CD4-positive, alpha-beta T cell (primary cell): ENCODE measurements at regions not wholly inside any gene's neighbourhood (a gene's known extent, or its start where the extent isn't known, plus 50 kb on each side); places are given as distances from the start of the nearest gene placed in this dataset.

Experiments
- ATAC-seq: fragments of 200-7000 bp; cut with Tn5 transposase; one replicate; pipeline ENCODE4 v1.10.0; 2022; ENCODE audit warnings: mild to moderate bottlenecking; ENCODE audit not compliant: poor library complexity
- CTCF ChIA-PET: fragments of 350-600 bp; sonication (Branson Sonifier 250); formaldehyde crosslinking; loops from one replicate; lab custom pipeline; 2021; ENCODE audit warnings: antibody characterized with exemption, inconsistent platforms; lab: Charles Lee
- POLR2A ChIA-PET: fragments of 350-600 bp; sonication (Branson Sonifier 250); formaldehyde crosslinking; loops from one replicate; lab custom pipeline; 2021; ENCODE audit warnings: antibody characterized with exemption, inconsistent platforms; lab: Charles Lee
- DNase-seq, 14 experiments: peaks; one replicate each; pipeline ENCODE4 v3.0.0-alpha.2; 2013 to 2020; ENCODE audit warnings: mixed read lengths in 2 of 14
- H3K27ac ChIP-seq, 2 donors: one replicate each; pipeline versions ENCODE4 v1.5.1 to v1.7.0; 2013; ENCODE audit warnings: low read length in 2 of 2, low read depth in 1 of 2, mild to moderate bottlenecking in 1 of 2
- H3K27me3 ChIP-seq, 2 experiments: 1 replicate in 1 of 2; 2 replicates in 1 of 2; pipeline versions ENCODE4 v1.6.1 to v1.7.0; 2013; ENCODE audit warnings: low read length in 2 of 2, control low read depth in 1 of 2, mild to moderate bottlenecking in 1 of 2, moderate library complexity in 1 of 2; ENCODE audit not compliant: insufficient read depth in 2 of 2, control insufficient read depth in 1 of 2
- H3K36me3 ChIP-seq: one replicate; pipeline ENCODE4 v1.6.1; 2013; ENCODE audit warnings: low read length, control low read depth; ENCODE audit not compliant: insufficient read depth
- H3K4me1 ChIP-seq: one replicate; pipeline ENCODE4 v1.6.1; 2013; ENCODE audit warnings: low read length, control low read depth; ENCODE audit not compliant: insufficient read depth
- H3K4me3 ChIP-seq: one replicate; pipeline ENCODE4 v1.5.1; 2013; ENCODE audit warnings: mild to moderate bottlenecking, low read length, moderate library complexity
- H3K9me3 ChIP-seq, 2 experiments: 1 replicate in 1 of 2; 2 replicates in 1 of 2; pipeline versions ENCODE4 v1.6.1 to v1.7.0; 2013; ENCODE audit warnings: low read length in 2 of 2, mild to moderate bottlenecking in 2 of 2, control low read depth in 1 of 2, moderate library complexity in 1 of 2; ENCODE audit not compliant: control insufficient read depth in 1 of 2, insufficient read depth in 1 of 2
- H3K27ac Mint-ChIP-seq: one replicate; pipeline ENCODE4 v1.8.0; 2020; ENCODE audit warnings: mixed read lengths
- H3K27me3 Mint-ChIP-seq: one replicate; pipeline ENCODE4 v1.8.0; 2021; ENCODE audit warnings: mixed read lengths
- H3K36me3 Mint-ChIP-seq: one replicate; pipeline ENCODE4 v1.8.0; 2021; ENCODE audit warnings: low read depth, mixed read lengths
- H3K4me1 Mint-ChIP-seq: one replicate; pipeline ENCODE4 v1.8.0; 2021; ENCODE audit warnings: low read depth, mixed read lengths
- H3K4me3 Mint-ChIP-seq: one replicate; pipeline ENCODE4 v1.8.0; 2020; ENCODE audit warnings: mild to moderate bottlenecking, mixed read lengths
- H3K9me3 Mint-ChIP-seq: one replicate; pipeline ENCODE4 v1.8.0; 2020; ENCODE audit warnings: mixed read lengths
- CTCF ChIP-seq: fragments of 200-600 bp; IDR thresholded peaks from one replicate; pipeline ENCODE4 v1.8.0; 2022; ENCODE audit warnings: antibody characterized with exemption, mild to moderate bottlenecking
- intact Hi-C, 2 experiments: fragments of 100-400 bp; cut with DNase I in 1 of 2; cut with micrococcal nuclease in 1 of 2; formaldehyde crosslinking; loops; one replicate each; pipeline versions ENCODE4 v1.15.1 to v1.9.0; 2023 to 2025; cut with DNase I, micrococcal nuclease

- CTCF ChIA-PET = interaction anchor here (0.8 kb wide), 1 partner anchor 25 kb away, joined by 3 read pairs; no protein-coding TSS in a partner anchor
Measured at GRCh38 chr3:110791995-110792686, 279.5 kb upstream of the NECTIN3 start.

DNA sequence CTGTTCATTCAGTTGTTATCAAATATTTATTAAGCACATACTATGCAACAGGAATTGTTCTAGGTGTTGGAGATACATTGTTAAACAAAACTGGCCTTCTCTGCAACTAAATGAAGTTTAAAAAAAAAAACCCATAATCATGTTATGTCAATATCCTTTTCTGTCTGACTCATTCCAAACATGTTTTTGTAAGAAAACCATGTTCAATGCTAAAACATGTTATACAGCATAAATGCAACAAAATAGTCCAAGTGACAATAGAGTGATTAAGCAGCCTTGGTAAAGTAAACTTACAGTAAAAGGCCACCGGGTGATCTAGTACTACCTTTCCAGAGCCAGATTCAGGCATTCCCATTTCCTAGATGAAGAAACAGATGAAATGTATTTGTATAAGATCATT is 278.0 kb upstream of the NECTIN3 start:
- CTCF ChIA-PET = no interaction called here
- TF ChIP-seq CTCF = no peak

More at GRCh38 chr3:110791995-110792686, 279.5 kb upstream of the NECTIN3 start:
- no peaks in the 10 kb centered on the region for H3K36me3 Mint-ChIP-seq
- intact Hi-C loops = no loop called here
- POLR2A ChIA-PET = no interaction called here
- no peak overlapping the region for H3K27ac Mint-ChIP-seq
- H3K27me3 Mint-ChIP-seq = peaks cover 15% of the 10 kb centered on the region
- no peak for ATAC-seq
- TF ChIP-seq CTCF = no peak
- no peak for DNase-seq
- no peaks in the 10 kb centered on the region for H3K4me1 Mint-ChIP-seq
- no peak overlapping the region for H3K4me3 ChIP-seq
- H3K9me3 ChIP-seq = no peaks in the 10 kb centered on the region
- no peak overlapping the region for H3K27ac ChIP-seq
- no peak overlapping the region for H3K4me3 Mint-ChIP-seq
- H3K9me3 Mint-ChIP-seq = no peaks in the 10 kb centered on the region
- H3K36me3 ChIP-seq = no peaks in the 10 kb centered on the region
- H3K27me3 ChIP-seq = peaks cover 0 to 4% of the 10 kb centered on the region in 2 experiments
- H3K4me1 ChIP-seq = no peaks in the 10 kb centered on the region

DNA sequence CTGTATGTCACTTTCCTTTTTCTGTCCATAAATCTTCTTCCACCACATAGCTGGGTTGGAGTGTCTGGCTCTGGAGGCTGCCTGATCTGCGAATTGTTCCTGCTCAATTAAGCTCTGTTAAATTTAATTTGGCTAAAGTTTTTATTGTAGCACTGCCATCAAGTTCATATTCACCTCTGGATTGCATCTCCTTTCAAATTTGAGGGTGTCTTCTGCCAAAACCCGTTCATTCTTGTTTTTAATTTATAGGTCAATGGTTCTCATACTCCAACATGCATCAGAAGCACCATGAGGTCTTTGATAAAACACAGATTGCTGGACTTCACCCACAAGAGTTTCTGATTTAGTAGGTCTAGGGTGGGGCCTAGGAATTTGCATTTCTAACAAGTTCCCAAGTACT is 276.5 kb upstream of the NECTIN3 start:
- DNase-seq (no peak), ATAC-seq (no peak)
- H3K9me3 ChIP-seq = no peaks in the 10 kb centered on the region
- no peaks in the 10 kb centered on the region for H3K36me3 Mint-ChIP-seq
- H3K36me3 ChIP-seq = no peaks in the 10 kb centered on the region
- H3K4me1 Mint-ChIP-seq = no peaks in the 10 kb centered on the region
- H3K27me3 Mint-ChIP-seq = peaks cover 15% of the 10 kb centered on the region
- intact Hi-C loops = no loop called here
- no peak overlapping the region for H3K27ac Mint-ChIP-seq
- CTCF ChIA-PET = no interaction called here
- POLR2A ChIA-PET = no interaction called here
- TF ChIP-seq CTCF = no peak
- H3K27ac ChIP-seq = no peak overlapping the region
- no peaks in the 10 kb centered on the region for H3K4me1 ChIP-seq
- no peak overlapping the region for H3K4me3 Mint-ChIP-seq
- H3K4me3 ChIP-seq = no peak overlapping the region
- no peaks in the 10 kb centered on the region for H3K9me3 Mint-ChIP-seq
- peaks cover 0 to 4% of the 10 kb centered on the region in 2 experiments for H3K27me3 ChIP-seq

More for the DNA sequence above, 278.0 kb upstream of the NECTIN3 start:
- Mint-ChIP-seq H3K27me3 (peaks cover 15% of the 10 kb centered on the region), H3K4me1 (no peaks in the 10 kb centered on the region), H3K27ac (no peak overlapping the region), H3K4me3 (no peak overlapping the region), H3K9me3 (no peaks in the 10 kb centered on the region), H3K36me3 (no peaks in the 10 kb centered on the region)
- POLR2A ChIA-PET = no interaction called here
- H3K36me3 ChIP-seq = no peaks in the 10 kb centered on the region
- intact Hi-C loops = no loop called here
- no peak overlapping the region for H3K27ac ChIP-seq
- DNase-seq = no peak
- ATAC-seq = no peak
- H3K9me3 ChIP-seq = no peaks in the 10 kb centered on the region
- H3K27me3 ChIP-seq = peaks cover 0 to 4% of the 10 kb centered on the region in 2 experiments
- no peak overlapping the region for H3K4me3 ChIP-seq
- H3K4me1 ChIP-seq = no peaks in the 10 kb centered on the region
